Midbrain (tissue), 1 donor: ENCODE measurements at regions not wholly inside any gene's neighbourhood (a gene's known extent, or its start where the extent isn't known, plus 50 kb on each side); places are given as distances from the start of the nearest gene placed in this dataset.

Experiments used
- DNase-seq: peaks from one replicate; lab custom pipeline; 2025; lab: John Stamatoyannopoulos, UW

DNA sequence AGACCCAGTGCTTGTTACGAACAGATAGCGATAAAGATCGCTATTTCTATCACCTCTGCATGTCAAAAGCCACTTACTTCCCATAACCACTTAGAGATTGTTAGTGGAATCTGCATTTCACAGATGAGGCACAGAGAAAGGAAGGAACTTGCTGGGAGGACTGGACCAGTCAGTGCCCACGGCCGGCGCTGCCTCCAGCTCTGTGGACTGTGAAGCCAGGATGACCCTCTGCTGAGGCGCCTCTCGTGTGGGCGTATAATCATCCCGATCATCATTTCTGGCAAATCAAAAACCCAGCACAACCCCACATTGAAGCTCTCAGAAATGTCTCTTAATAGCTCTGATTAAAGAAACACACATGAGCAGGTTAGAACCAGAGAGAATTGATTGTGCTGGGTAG, 61.5 kb upstream of the ADRA2C start:
- DNase-seq, result no peak

DNA sequence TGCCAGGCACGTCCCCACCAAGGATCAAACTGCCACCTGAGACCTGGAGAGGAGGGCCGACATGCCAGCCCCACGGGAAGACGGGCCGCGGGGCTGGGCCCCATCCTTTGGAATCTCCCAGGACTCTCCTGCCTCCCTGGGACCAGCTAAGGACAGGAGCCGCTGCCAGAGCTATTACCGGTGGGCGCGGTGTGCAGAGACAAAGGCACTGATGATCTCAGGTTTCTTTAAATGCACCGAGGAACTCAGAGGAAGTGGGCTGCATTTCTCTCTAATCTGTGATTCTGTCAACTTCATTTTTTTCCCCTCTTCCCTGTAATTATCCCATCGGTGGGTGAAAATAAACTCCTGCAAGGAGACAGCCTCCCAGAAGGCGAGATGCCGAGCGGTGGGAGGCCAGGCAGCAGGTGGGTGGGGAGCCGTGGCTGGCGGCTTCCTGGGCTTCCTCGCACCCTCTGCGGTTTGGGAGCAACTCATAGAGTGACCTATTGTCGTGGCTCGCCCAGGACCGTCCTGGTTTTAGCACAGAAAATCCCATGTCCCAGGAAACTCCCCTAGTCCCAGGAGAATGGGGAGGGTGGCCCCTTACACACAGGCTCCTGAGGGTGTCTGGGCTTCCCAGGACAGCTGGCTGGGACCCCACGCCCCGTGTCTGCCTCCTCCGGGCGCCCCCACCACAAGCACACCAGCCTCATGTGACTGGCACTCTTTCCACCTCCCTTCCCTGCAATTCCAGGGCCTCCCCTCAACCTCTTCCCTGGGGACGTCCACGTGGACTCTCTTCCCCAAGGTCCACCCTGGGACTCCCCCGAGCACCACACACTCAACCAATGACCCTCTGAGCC, 62.3 kb upstream of the ADRA2C start:
- no peak for DNase-seq

DNA sequence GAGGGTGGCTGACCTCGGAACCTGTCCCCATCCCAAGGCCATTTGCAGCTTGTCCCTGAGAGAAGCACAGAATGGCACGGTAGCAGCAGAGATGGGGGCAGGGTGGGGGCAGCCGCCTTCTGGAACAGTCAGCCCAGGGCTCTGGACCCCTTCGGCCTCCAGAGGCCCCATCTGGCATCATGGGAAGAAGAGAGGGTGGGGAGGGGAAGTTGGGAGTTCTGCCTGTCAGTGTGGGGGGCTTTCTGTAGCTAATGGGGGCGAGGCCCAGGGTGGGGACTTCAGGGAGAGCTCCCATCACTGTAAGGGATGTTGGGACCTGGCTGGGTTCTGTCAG, 62.9 kb upstream of the ADRA2C start:
- DNase-seq, result no peak

DNA sequence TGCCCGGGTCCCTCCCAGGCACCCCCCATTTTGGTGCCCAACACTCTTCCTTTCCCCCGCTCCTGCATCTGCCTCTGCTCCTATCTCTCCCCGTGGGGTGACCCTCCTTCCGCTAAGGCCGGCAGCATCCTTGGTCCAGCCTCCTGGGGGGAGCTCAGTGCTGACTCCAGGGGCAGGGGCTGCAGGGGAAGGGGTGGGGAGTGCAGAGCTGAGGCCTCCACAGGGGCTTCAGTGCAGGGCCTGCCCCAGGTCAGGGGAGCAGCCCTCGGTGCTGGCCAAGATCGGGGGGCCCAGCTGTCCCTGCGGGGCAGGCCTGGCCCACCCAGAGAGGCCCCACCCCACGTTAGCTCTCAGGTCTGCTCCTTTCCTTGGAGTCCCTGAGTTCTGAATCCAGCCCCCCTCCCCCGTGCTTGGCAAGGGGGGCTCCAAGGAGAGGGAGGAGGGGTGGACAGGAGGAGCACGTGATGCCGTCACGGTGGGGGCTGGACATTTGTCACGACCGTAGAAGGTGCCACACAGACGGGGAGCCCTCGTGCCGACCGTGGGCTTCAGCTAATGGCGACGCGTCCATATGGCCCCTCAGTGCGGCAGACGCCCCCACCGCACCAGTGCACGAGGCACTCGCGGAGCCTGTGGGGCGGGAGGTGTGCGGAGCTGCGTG, 63.5 kb upstream of the ADRA2C start:
- no peak for DNase-seq

DNA sequence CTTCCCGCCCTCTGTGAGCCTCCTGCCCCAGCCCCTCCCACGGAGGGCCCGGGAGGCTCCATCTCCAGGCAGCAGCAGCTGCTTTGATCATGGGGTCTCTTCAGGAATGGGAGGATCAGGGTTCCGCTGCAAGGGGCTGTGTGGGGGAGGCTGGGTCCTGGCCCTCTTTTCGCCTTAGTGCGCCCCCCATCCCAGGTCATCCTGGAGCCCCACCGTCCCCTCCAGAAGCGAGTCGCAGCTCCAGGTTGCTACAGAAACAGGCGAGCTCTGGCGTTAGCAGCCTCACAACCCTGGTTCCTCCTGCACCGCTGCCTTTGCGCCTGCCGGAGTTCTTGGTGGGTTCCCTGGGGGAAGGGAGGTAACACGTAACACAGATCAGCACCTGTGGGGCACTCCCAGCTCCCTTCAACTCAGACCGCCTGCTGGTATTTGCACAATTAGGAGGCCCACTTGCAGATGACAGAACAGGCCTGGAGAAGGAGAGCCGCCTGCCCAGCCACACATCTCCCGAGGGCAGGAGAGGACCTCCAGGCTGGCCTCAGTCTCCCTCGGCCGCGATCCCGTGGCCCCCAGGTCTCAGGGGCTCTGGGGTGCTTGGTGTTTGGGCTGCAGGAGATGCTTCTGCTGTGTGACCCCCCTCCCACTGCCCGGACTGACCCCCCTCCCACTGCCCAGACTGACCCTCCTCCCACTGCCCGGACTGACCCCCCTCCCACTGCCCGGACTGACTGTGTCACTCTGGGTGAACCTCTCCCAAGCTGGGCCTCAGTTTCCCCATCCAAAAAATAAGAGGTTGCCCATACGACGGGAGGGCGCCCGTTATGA, 64.2 kb upstream of the ADRA2C start:
- DNase-seq, result no peak

DNA sequence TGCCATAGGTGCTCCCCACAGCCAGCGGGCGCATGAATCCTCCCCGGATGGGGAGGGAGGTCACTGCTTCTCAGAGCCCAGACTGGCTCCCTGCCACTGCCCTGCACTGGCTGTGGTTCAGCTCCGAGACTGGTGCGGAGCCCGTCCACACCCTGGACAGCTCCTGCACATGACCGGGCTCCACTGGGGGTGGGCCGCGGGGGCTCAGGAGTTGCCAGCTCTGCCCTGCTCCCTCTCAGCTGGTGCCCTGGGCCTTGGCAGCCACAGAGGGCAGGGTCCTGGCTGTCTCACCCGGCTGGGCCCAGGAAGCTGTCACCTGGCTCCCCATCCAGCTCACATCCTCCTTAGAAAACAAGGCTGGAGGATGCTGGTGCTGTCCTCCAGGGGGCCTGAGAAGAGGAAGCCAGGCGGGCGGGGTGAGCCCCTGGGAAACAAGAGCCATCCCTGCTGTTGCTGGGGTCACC, 64.9 kb upstream of the ADRA2C start:
- no peak for DNase-seq

DNA sequence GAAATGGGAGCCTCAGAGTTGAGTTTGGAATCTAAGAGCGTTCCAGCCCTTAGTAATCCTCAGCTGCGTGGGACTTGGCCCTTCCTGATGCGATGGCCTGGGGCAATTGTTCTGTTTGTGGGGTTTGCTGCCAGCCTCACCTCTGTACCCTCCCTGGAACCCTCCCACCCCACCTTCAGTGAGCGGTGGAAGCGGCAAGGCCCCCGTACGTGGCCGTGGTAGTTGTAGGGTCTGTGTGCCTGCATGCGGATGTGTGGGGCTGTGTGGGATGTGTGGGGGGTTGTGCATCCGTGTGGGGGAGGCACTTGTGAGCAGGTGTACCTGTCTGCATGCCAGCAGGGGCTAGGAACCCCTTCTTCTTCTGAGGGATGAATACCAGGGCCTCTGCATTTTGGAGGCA, 65.4 kb upstream of the ADRA2C start:
- DNase-seq, result no peak

DNA sequence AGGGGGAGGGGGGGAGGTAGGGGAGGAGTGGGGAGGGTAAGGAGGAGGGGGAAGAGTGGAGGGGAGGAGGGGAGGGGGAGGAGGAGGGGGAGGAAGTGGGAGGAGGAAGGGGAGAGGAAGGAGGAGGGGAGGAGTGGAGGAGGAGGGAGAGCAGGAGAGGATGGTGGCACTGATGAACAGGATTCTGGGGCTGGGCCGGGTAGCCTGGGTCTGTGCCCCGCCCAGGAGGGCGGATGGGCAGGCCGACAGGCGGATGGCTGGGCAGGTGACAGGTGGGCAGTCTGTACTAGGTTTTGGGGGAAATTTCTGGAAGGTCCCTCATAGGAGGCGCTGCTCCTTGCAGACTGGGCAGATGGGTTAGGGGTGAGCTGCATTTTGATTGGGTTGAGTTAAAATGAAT, 66.0 kb upstream of the ADRA2C start:
- no peak for DNase-seq

DNA sequence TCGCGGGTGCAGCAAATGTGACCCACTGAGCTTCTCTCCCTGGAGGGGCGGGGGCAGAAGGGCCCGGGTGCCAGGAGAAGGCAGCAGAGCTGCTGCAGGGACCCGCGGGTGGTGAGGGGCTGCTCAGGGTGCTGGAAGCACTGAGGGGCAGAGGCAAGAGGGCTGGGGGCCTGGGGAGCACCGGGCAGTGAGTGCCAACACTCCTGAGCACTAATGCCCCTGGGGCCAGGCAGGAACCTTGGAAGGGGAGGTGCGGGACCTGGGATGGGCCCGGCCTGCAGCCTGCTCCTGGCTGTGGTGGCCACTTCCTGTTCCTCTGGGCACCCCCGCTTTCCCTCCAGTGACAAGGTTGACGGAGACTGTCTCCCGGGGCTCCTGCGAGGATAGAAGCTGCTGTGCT, 66.5 kb upstream of the ADRA2C start:
- DNase-seq, result no peak

DNA sequence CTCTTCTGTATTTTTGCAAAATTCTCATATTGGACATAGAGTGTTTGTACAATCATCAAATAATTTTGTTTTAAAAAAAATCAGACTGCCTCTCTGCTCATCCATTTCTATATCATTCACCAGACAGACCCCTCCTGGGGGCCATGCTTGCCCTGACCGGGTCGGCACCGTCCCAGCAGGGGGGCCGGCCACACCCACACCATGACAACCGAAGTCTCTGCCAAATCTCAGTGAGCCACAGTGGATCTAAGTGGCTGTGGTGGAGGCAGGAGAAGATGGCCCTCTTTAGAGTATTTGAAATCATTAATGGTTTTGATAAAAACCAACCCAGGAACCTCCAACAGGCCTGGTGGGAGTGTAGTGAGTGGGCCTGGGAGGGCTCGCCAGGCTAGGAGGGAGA, 66.9 kb upstream of the ADRA2C start:
- DNase-seq, result no peak

DNA sequence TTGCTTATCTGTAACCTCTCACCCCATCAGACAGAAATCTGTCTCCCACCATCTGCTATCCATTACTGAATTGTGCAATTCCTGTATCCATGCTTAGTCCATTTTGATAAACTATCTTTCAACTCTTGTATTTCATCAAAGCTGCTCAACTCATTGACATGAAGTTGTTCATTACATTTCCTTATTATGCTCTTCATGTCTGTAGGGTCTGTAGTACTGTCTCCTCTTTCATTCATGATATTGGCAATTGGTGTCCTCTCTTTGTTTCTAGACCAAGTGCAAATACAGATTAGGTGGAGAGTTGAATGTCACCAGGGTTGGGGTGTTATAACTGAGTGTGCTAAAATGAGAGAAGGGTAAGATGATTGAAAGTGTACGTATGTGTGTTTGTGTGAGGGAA, 69.2 kb upstream of the ADRA2C start:
- DNase-seq, result no peak

DNA sequence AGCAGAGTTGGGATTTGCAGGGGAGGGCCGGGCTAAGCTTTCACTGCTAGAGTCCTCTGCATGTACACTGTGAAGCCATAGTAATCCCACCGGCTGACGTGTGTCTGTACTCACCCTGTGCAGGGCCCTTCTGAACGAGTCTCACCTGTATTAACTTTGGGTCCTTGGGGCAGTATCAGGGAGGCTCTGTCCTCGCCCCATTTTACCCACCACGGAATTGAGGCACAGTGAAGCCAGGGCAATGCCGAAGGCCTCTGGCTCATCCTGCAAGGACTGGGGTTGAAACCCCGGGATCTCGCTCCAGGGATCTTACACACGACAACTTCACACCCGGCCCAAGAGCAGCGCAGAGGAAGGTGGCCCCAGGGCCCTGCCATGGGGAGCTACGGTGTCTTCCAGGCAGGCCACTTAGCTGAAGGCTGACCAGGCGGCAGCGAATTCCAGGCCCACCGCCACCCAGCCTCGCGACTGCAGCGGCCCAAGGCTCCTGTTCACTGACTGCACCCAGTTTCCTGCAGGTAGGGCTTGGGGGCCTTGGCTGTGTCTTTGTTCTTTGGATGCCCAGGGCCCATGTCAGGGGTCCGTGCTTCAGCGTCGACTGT, 75.5 kb upstream of the ADRA2C start:
- DNase-seq, result no peak

DNA sequence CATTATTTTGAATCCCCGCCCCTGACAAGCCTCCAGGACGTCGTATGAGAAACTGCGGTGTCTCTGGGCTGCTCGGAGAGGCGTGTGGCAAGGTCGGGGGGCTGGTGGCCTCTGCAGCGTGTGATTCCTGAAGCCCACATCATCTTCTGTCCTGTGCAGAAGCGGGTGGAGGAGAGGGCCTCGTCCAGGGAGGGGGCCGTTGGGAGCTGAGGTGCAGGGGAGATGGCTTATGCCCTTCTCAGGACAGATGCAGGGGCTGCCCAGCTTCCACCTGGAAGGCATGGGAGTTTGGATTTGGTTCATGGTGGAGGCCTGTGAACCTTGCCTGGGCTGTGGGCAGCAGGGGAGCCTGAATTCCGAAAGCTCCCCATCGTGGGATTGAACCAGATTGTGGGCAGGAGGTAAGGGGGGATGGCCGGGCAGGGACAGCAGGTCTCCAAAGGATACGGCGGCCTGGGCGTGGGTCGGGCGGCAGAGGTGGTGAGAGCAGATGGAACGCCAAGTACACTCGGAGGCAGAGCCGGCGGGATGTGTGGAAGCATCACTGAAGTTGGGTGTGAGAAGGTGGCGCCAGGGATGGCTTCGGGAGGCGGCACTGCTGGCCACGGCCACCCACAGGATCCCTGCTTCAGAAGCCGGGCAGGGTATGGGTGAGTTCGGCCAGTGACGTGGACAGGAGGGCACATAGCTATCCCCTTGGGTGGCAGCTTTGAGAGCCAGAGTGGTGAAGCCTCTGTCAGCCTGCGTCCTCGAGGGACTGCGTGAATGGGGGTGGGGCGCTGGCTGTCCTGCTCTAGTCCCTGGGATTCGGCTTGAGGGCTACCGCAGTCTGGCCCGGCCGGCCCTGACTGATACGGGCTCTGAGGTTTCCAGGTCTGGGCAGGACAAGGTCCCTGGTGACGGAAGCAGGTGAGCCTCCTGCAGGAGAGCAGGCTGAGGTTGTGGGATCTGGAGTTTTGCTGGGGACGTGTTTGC, 76.3 kb upstream of the ADRA2C start:
- DNase-seq, result no peak

DNA sequence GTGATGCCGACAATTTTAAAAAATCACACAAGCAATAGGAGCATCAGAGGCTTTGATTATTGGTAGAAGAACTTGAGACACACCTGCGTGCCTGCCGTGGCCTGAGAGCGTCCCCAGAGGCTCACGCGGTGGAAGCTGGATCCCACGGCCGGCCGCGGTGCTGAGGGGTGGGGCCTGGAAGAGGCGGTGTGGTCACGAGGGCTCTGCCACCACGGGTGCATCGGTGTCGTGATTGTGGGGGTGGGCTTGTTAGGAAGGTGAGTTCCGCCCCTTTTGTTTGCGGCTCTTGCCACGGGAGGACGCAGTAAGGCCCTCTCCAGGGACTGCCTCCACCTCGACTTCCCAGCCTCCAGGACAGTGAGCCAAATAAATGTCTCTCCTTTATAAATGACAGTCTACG, 77.2 kb upstream of the ADRA2C start:
- no peak for DNase-seq

DNA sequence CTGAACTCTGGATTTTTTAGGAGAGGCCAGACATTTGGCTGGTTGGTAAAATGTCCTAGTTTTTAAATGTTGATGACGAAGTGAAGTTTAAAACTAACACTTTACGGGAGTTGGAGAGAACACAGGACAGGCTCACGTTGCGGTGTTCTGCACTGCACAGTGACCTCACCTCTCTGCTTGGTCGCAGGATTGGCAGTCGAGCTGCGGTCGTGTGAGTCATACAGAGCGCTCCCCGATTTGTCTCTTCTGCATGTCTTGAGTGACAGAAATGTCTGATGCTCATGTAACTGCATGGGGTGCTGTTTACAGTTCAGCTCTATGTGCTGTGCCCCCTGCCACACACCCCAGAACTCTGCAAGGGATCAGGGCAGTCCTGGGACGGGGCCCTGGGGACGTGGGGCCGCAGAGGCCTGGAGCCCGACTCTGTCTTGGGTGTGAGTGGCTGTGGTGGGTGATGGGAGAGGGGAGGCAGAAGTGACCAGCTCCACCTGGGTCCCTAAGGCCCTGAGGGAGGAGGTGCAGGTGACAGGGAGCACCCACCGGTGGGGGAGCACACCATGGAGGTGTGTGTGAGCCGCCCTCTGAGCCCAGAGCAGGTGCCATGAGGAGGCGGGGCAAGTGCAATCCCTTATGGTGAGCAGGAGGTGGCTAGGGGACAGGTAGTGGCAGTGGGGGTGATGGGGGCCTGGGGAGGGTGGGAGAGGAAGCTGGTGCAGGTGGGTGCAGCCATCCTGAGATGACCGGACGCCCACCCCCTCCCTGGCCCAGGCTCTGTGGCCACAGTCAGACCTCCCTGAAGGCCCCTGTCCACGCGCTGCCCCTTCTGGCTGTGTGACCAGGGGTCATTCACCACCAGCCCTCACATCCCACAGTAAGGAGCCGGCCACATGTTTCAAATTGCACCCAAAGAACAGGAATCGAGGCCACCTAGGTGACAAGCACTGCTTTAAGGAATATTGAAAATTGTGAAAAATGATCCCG, 77.9 kb upstream of the ADRA2C start:
- DNase-seq, result no peak

DNA sequence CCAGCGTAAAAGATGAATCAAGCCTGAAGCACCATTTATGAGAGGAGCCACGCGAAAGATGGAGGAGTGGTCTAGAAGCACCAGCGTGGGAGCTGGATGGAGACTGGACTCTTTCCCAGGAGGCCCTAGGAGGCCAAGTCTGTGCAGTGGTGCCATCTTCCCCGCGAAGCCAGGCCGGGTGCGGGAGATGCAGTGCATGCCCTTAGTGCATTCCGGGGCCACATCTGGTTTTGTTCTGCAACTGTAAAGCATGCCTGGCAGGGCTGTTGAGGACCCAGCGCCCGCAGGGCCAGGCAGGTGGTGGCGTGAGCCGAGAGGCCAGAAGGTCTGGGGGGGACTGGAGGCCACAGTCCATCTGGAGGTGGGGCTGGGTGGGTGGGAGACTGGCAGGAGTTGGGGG, 78.6 kb upstream of the ADRA2C start:
- no peak for DNase-seq

DNA sequence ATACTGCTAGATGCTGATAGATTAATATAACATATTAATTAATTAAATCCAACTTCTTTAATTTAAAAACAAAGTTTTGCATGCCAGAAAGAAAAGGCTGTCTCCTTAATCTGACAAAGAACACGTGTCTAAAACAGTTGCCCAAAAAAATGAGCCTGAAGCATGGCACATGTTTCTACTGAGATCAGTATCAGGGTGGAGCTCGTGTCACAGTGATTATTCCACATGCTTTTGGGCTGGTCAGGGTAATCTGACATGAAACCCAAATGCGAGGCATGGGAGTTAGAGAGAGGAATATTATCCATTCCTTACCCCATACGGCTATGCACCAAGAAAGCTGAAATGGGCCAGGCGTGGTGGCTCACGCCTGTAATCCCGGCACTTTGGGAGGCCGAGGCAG, 79.4 kb upstream of the ADRA2C start:
- no peak for DNase-seq

DNA sequence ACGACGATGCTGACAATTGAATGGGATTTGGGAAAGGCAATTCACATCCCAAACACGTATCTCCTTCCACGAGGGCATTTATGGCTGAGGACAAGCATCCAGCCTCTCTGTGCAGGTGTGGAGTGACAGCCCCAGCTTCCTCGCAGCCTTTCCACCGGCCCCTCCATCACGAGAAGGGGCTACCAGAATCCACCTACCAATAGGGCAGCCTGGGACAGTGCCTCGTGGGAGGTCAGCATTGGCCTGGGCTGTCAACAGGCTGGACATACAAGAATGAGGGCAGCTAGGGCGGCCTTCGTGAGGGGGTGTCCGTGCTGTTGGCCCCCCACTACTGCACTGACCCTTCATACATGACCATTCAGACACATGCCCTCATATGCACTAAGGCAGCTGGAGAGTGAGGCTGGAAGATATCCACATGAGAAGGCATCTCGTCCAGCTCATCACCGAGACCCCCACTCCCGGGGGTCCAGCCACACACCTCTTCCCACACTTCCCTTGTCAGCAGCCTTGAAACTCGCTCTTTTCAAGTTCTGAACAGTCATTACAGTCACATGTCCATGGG, 81.0 kb upstream of the ADRA2C start:
- DNase-seq, result no peak

DNA sequence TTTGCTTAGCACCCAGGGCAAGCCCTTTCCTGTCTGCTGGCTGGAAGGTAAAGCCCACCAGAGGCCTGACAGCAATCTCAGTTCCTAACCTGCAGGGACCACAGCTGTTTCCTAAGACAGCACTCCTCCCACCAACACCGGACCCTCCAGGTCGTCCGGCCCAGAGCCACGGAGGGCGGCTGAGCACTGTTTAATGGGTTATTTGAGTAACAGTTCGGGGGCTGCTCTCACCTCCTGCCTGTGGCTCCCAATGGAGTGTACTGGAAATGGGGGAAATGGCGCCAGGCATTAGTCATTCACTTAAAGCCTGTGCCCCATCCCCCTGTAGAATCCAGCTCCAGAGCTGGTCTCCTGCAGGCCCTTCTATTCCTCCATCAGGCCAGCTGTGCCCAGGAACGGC, 81.6 kb upstream of the ADRA2C start:
- DNase-seq, result no peak
